D721Med (cell line): ENCODE measurements at regions not wholly inside any gene's neighbourhood (a gene's known extent, or its start where the extent isn't known, plus 50 kb on each side); places are given as distances from the start of the nearest gene placed in this dataset.
A peak's percentile ranks its signal among the peaks of the same experiment; 100 is the strongest.

ENCODE experiments used
- DNase-seq: peaks from one replicate; pipeline ENCODE4 v3.0.0; 2011; ENCODE audit warnings: low spot score; ENCODE audit not compliant: insufficient read length
- FAIRE-seq: peaks from 2 replicates; lab custom pipeline; 2011; peaks lifted over from hg19 to GRCh38; lab: Jason Lieb, UNC
- CTCF ChIP-seq: IDR thresholded peaks from 2 replicates; pipeline ENCODE4 v1.5.1; 2012; ENCODE audit warnings: mild to moderate bottlenecking, control low read depth; ENCODE audit not compliant: insufficient read depth; ENCODE audit errors: missing control alignments

- peak; percentile 29 for TF ChIP-seq CTCF
- DNase-seq = no peak
- no peak for FAIRE-seq
Measured at GRCh38 chr3:81952141-81952540, 190.7 kb upstream of the GBE1 start.

GRCh38 chr3:81951636-81952035 lies 190.2 kb upstream of the GBE1 start:
- DNase-seq (no peak), FAIRE-seq (no peak)
- no peak for TF ChIP-seq CTCF

- FAIRE-seq = no peak
Measured at GRCh38 chr3:81951106-81951505, 189.7 kb upstream of the GBE1 start.

GRCh38 chr3:81947359-81947758 lies 185.9 kb upstream of the GBE1 start:
- no peak for FAIRE-seq
- TF ChIP-seq CTCF = no peak
- DNase-seq = no peak

More at GRCh38 chr3:81951106-81951505, 189.7 kb upstream of the GBE1 start:
- TF ChIP-seq CTCF = no peak
- no peak for DNase-seq

- DNase-seq (no peak), FAIRE-seq (no peak)
- TF ChIP-seq CTCF = no peak
Measured at GRCh38 chr3:81938681-81939080, 177.2 kb upstream of the GBE1 start.

- TF ChIP-seq CTCF = no peak
- DNase-seq (no peak), FAIRE-seq (no peak)
Measured at GRCh38 chr3:81936817-81937216, 175.4 kb upstream of the GBE1 start.

GRCh38 chr3:81932681-81933080 lies 171.2 kb upstream of the GBE1 start:
- no peak for FAIRE-seq
- DNase-seq = no peak
- no peak for TF ChIP-seq CTCF
